ENCODE measurements at regions not wholly inside any gene's neighbourhood (a gene's known extent, or its start where the extent isn't known, plus 50 kb on each side); places are given as distances from the start of the nearest gene placed in this dataset.
"Not testable (repeated sequence)": the region's sequence is repeated elsewhere in the genome, so short reads cannot be mapped to it uniquely, and the experiment has no call there.

DNA sequence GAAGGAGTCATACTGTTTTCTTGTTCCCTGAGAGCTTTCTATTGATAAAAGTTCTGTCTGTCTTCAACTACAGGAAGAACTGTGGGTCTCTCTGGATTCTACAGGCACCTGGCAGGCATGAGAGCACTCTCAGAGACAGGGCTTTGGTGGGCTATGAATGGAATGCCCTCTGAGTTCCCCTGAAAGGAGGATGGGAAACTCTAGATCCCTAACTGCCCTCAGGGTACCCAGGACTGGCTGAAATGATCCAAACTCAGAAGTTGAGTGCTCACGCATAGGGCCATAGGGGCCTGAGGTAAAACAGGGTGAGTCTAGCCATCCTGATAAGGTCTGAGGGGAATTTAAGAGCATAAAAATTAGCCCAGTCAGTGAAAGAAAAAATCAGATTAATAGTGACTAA lies 59.0 kb upstream of the SCRG1 start:
- H3K4me1 ChIP-seq (ENCODE audit: control insufficient read depth in 1 of 2, insufficient read depth in 2 of 2, low read length in 2 of 2) = no peaks in the 10 kb centered on the region
- no peaks in the 10 kb centered on the region for H4K20me1 ChIP-seq (ENCODE audit: insufficient read depth)
- no peaks in the 10 kb centered on the region for H3K9me3 ChIP-seq (ENCODE audit: control insufficient read depth in 1 of 2, insufficient read depth in 1 of 2, low read depth in 1 of 2, low read length in 2 of 2)
- H3K9ac ChIP-seq (ENCODE audit: low read length) = no peak overlapping the region
- TF ChIP-seq RAD21 (IDR thresholded peaks at IDR 0.05; ENCODE audit: low read depth) = no peak
- TF ChIP-seq, protein P1, sequence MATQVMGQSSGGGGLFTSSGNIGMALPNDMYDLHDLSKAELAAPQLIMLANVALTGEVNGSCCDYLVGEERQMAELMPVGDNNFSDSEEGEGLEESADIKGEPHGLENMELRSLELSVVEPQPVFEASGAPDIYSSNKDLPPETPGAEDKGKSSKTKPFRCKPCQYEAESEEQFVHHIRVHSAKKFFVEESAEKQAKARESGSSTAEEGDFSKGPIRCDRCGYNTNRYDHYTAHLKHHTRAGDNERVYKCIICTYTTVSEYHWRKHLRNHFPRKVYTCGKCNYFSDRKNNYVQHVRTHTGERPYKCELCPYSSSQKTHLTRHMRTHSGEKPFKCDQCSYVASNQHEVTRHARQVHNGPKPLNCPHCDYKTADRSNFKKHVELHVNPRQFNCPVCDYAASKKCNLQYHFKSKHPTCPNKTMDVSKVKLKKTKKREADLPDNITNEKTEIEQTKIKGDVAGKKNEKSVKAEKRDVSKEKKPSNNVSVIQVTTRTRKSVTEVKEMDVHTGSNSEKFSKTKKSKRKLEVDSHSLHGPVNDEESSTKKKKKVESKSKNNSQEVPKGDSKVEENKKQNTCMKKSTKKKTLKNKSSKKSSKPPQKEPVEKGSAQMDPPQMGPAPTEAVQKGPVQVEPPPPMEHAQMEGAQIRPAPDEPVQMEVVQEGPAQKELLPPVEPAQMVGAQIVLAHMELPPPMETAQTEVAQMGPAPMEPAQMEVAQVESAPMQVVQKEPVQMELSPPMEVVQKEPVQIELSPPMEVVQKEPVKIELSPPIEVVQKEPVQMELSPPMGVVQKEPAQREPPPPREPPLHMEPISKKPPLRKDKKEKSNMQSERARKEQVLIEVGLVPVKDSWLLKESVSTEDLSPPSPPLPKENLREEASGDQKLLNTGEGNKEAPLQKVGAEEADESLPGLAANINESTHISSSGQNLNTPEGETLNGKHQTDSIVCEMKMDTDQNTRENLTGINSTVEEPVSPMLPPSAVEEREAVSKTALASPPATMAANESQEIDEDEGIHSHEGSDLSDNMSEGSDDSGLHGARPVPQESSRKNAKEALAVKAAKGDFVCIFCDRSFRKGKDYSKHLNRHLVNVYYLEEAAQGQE (IDR thresholded peaks at IDR 0.05; ENCODE audit: low read depth) = no peak
- TF ChIP-seq, protein P2, sequence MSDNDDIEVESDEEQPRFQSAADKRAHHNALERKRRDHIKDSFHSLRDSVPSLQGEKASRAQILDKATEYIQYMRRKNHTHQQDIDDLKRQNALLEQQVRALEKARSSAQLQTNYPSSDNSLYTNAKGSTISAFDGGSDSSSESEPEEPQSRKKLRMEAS (IDR thresholded peaks at IDR 0.05) = no peak
- TF ChIP-seq, protein P3, sequence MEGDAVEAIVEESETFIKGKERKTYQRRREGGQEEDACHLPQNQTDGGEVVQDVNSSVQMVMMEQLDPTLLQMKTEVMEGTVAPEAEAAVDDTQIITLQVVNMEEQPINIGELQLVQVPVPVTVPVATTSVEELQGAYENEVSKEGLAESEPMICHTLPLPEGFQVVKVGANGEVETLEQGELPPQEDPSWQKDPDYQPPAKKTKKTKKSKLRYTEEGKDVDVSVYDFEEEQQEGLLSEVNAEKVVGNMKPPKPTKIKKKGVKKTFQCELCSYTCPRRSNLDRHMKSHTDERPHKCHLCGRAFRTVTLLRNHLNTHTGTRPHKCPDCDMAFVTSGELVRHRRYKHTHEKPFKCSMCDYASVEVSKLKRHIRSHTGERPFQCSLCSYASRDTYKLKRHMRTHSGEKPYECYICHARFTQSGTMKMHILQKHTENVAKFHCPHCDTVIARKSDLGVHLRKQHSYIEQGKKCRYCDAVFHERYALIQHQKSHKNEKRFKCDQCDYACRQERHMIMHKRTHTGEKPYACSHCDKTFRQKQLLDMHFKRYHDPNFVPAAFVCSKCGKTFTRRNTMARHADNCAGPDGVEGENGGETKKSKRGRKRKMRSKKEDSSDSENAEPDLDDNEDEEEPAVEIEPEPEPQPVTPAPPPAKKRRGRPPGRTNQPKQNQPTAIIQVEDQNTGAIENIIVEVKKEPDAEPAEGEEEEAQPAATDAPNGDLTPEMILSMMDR (IDR thresholded peaks at IDR 0.05 in 2 of 3, conservative IDR thresholded peaks at IDR 0.05 in 1 of 3; ENCODE audit: borderline replicate concordance in 1 of 3, insufficient read depth in 1 of 3, low read depth in 2 of 3, low read length in 2 of 3) = no peak
- TF ChIP-seq SIN3A (IDR thresholded peaks at IDR 0.05; ENCODE audit: low read depth) = no peak
- TF ChIP-seq CEBPB (IDR thresholded peaks at IDR 0.05; ENCODE audit: low read depth) = no peak
- TF ChIP-seq POLR2A (IDR thresholded peaks at IDR 0.05; ENCODE audit: borderline replicate concordance, extremely low read depth, insufficient read depth, insufficient read length) = no peak
- DNase-seq (ENCODE audit: low read depth, low spot score) = no peak
- ATAC-seq = no peak
- POLR2A ChIA-PET = no interaction called here
- no peaks in the 10 kb centered on the region for H3K27me3 ChIP-seq (ENCODE audit: insufficient read depth, low read length)
- no peaks in the 10 kb centered on the region for H3K79me2 ChIP-seq (ENCODE audit: insufficient read depth, low read length)
- H3K9me2 ChIP-seq (ENCODE audit: insufficient read depth) = no peaks in the 10 kb centered on the region
- no peak overlapping the region for H3K27ac ChIP-seq (ENCODE audit: low read depth, low read length)
- RAD21 ChIA-PET (ENCODE audit: low non-redundant PET in 1 of 2, low total read pairs in 2 of 2, uncharacterized antibody in 2 of 2, unreplicated experiment in 2 of 2) = no interaction called here
- no TSS peak for BruUV-seq (replicated peaks)
- CTCF ChIA-PET = no interaction called here
- H3K4me3 ChIP-seq (replicated peaks in 1 of 2; ENCODE audit: low read depth in 1 of 2, low read length in 2 of 2) = no peak overlapping the region
- H3K36me3 ChIP-seq (ENCODE audit: control insufficient read depth in 1 of 2, insufficient read depth in 2 of 2, low read length in 2 of 2) = no peaks in the 10 kb centered on the region
- no peak overlapping the region for H2AFZ ChIP-seq (ENCODE audit: low read depth, low read length, poor library complexity, severe bottlenecking)
- no peak overlapping the region for H3K4me2 ChIP-seq (ENCODE audit: low read length)
- intact Hi-C loops (cut with micrococcal nuclease) = no loop called here

DNA sequence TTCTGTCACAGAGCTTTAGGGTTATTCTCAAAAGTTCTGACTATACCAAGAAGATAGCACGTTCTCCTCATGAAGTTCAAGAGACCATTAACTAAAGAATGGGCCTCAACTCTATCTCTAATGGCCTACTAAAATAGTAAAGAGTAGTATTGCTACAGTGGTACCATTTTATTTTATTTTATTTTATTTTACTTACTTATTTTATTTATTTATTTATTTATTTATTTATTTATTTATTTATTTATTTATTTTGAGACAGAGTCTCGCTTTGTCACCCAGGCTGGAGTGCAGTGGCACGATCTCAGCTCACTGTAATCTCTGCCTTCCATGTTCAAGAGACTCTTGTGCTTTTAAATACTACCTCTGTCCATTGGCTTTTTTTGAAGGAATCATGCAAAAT lies 52.5 kb upstream of the SCRG1 start:
- H3K9me3 ChIP-seq (ENCODE audit: control insufficient read depth in 1 of 2, insufficient read depth in 1 of 2, low read depth in 1 of 2, low read length in 2 of 2); H4K20me1 ChIP-seq (ENCODE audit: insufficient read depth); RAD21 ChIA-PET (ENCODE audit: low non-redundant PET in 1 of 2, low total read pairs in 2 of 2, uncharacterized antibody in 2 of 2, unreplicated experiment in 2 of 2); H3K9me2 ChIP-seq (ENCODE audit: insufficient read depth); CTCF ChIA-PET; BruUV-seq (replicated peaks); H3K4me1 ChIP-seq (ENCODE audit: control insufficient read depth in 1 of 2, insufficient read depth in 2 of 2, low read length in 2 of 2); H3K27me3 ChIP-seq (ENCODE audit: insufficient read depth, low read length); H3K4me3 ChIP-seq (replicated peaks in 1 of 2; ENCODE audit: low read depth in 1 of 2, low read length in 2 of 2); H3K27ac ChIP-seq (ENCODE audit: low read depth, low read length); DNase-seq (ENCODE audit: low read depth, low spot score); H3K9ac ChIP-seq (ENCODE audit: low read length); H3K4me2 ChIP-seq (ENCODE audit: low read length); ATAC-seq; intact Hi-C loops (cut with micrococcal nuclease); H2AFZ ChIP-seq (ENCODE audit: low read depth, low read length, poor library complexity, severe bottlenecking); H3K36me3 ChIP-seq (ENCODE audit: control insufficient read depth in 1 of 2, insufficient read depth in 2 of 2, low read length in 2 of 2); H3K79me2 ChIP-seq (ENCODE audit: insufficient read depth, low read length): not testable (repeated sequence)
- POLR2A ChIA-PET = interaction anchor here (0.6 kb wide), 1 partner anchor 30 kb away, joined by 3 read pairs; no protein-coding TSS in a partner anchor

All from HCT116 (cell line).